Stimulated activated CD4-positive, alpha-beta T cell treated with anti-CD3 and anti-CD28 coated beads, Interleukin-4, amount 100 ng/mL, for 1 hour (primary cell): ENCODE measurements at regions not wholly inside any gene's neighbourhood (a gene's known extent, or its start where the extent isn't known, plus 50 kb on each side); places are given as distances from the start of the nearest gene placed in this dataset.

Source experiments
- DNase-seq: peaks from one replicate; pipeline ENCODE4 v3.0.0-alpha.2; 2020

- no peak for DNase-seq
These were observed 542.3 kb upstream of the TNP1 start for GRCh38 chr2:217402144-217402543.

- no peak for DNase-seq
These were observed 539.4 kb upstream of the TNP1 start for GRCh38 chr2:217399291-217399690.

- DNase-seq, result no peak
These were observed 539.0 kb upstream of the TNP1 start for GRCh38 chr2:217398860-217399259.

GRCh38 chr2:217398101-217398500 lies 538.2 kb upstream of the TNP1 start:
- DNase-seq, result no peak

- no peak for DNase-seq
These were observed 536.7 kb upstream of the TNP1 start for GRCh38 chr2:217396586-217396985.

- no peak for DNase-seq
These were observed 536.3 kb upstream of the TNP1 start for GRCh38 chr2:217396165-217396564.

GRCh38 chr2:217394510-217395351 lies 534.9 kb upstream of the TNP1 start:
- DNase-seq, result no peak

- DNase-seq, result no peak
These were observed 533.7 kb upstream of the TNP1 start for GRCh38 chr2:217393585-217394032.

GRCh38 chr2:217392930-217393584 lies 533.2 kb upstream of the TNP1 start:
- DNase-seq, result no peak

GRCh38 chr2:217387776-217388387 lies 528.0 kb upstream of the TNP1 start:
- DNase-seq, result no peak

GRCh38 chr2:217386041-217386440 lies 526.2 kb upstream of the TNP1 start:
- no peak for DNase-seq

- DNase-seq, result no peak
These were observed 523.8 kb upstream of the TNP1 start for GRCh38 chr2:217383620-217384019.

GRCh38 chr2:217382794-217383193 lies 522.9 kb upstream of the TNP1 start:
- DNase-seq, result no peak

- no peak for DNase-seq
These were observed 519.9 kb upstream of the TNP1 start for GRCh38 chr2:217379807-217380206.

- no peak for DNase-seq
These were observed 512.9 kb upstream of the TNP1 start for GRCh38 chr2:217372794-217373193.

- no peak for DNase-seq
These were observed 511.9 kb upstream of the TNP1 start for GRCh38 chr2:217371781-217372213.

GRCh38 chr2:217370391-217370790 lies 510.5 kb upstream of the TNP1 start:
- no peak for DNase-seq

- DNase-seq, result no peak
These were observed 507.6 kb upstream of the TNP1 start for GRCh38 chr2:217367464-217367863.

GRCh38 chr2:217366966-217367365 lies 507.1 kb upstream of the TNP1 start:
- DNase-seq, result no peak

- no peak for DNase-seq
These were observed 506.5 kb upstream of the TNP1 start for GRCh38 chr2:217366266-217366895.

- no peak for DNase-seq
These were observed 505.8 kb upstream of the TNP1 start for GRCh38 chr2:217365656-217366055.

GRCh38 chr2:217364224-217364623 lies 504.4 kb upstream of the TNP1 start:
- no peak for DNase-seq

GRCh38 chr2:217363470-217363869 lies 503.6 kb upstream of the TNP1 start:
- DNase-seq, result no peak
